Stomach smooth muscle (tissue), 2 donors: ENCODE measurements at regions not wholly inside any gene's neighbourhood (a gene's known extent, or its start where the extent isn't known, plus 50 kb on each side); places are given as distances from the start of the nearest gene placed in this dataset.

ENCODE experiments used
- H3K27ac ChIP-seq: one replicate; pipeline ENCODE4 v1.7.0; 2013; ENCODE audit warnings: mild to moderate bottlenecking, low read length, inconsistent platforms
- H3K27me3 ChIP-seq, 2 donors: one replicate each; pipeline ENCODE4 v1.7.0; 2013; ENCODE audit warnings: low read length in 2 of 2; ENCODE audit not compliant: insufficient read depth in 2 of 2, control insufficient read depth in 1 of 2
- H3K36me3 ChIP-seq, 2 donors: one replicate each; pipeline ENCODE4 v1.7.0; 2013; ENCODE audit warnings: low read length in 2 of 2; ENCODE audit not compliant: control insufficient read depth in 2 of 2, insufficient read depth in 2 of 2
- H3K4me1 ChIP-seq: one replicate; pipeline ENCODE4 v1.7.0; 2013; ENCODE audit warnings: low read length; ENCODE audit not compliant: control insufficient read depth, insufficient read depth
- H3K4me3 ChIP-seq, 2 donors: one replicate each; pipeline ENCODE4 v1.7.0; 2013; ENCODE audit warnings: low read length in 2 of 2
- H3K9ac ChIP-seq, 2 donors: one replicate each; pipeline ENCODE4 v1.7.0; 2013; ENCODE audit warnings: low read length in 2 of 2, mild to moderate bottlenecking in 1 of 2
- H3K9me3 ChIP-seq, 2 donors: one replicate each; pipeline ENCODE4 v1.7.0; 2013; ENCODE audit warnings: low read length in 2 of 2; ENCODE audit not compliant: control insufficient read depth in 2 of 2
- donor health status: healthy.
- donor health status: Pancreatic carcinoma.

GRCh38 chr16:17723531-17724134 lies 252.9 kb upstream of the XYLT1 start:
- H3K4me1 ChIP-seq = peaks cover 5% of the 10 kb centered on the region
- no peak overlapping the region for H3K4me3 ChIP-seq
- no peaks in the 10 kb centered on the region for H3K9me3 ChIP-seq
- no peak overlapping the region for H3K27ac ChIP-seq
- H3K27me3 ChIP-seq = no peaks in the 10 kb centered on the region
- H3K9ac ChIP-seq = no peak overlapping the region
- no peaks in the 10 kb centered on the region for H3K36me3 ChIP-seq

GRCh38 chr16:17718495-17718894 lies 247.7 kb upstream of the XYLT1 start:
- H3K4me1 ChIP-seq = no peaks in the 10 kb centered on the region
- H3K27ac ChIP-seq = no peak overlapping the region
- no peak overlapping the region for H3K4me3 ChIP-seq
- peaks cover 0 to 6% of the 10 kb centered on the region in 2 donors for H3K9me3 ChIP-seq
- no peaks in the 10 kb centered on the region for H3K36me3 ChIP-seq
- no peaks in the 10 kb centered on the region for H3K27me3 ChIP-seq
- no peak overlapping the region for H3K9ac ChIP-seq

- no peaks in the 10 kb centered on the region for H3K36me3 ChIP-seq
- H3K4me1 ChIP-seq = no peaks in the 10 kb centered on the region
- H3K27me3 ChIP-seq = no peaks in the 10 kb centered on the region
- H3K9me3 ChIP-seq = peaks cover 0 to 2% of the 10 kb centered on the region in 2 donors
- no peak overlapping the region for H3K9ac ChIP-seq
- no peak overlapping the region for H3K4me3 ChIP-seq
- no peak overlapping the region for H3K27ac ChIP-seq
Measured at GRCh38 chr16:17705847-17706246, 235.1 kb upstream of the XYLT1 start.

GRCh38 chr16:17696616-17697015 lies 225.9 kb upstream of the XYLT1 start:
- no peaks in the 10 kb centered on the region for H3K4me1 ChIP-seq
- no peak overlapping the region for H3K9ac ChIP-seq
- H3K4me3 ChIP-seq = no peak overlapping the region
- H3K27ac ChIP-seq = no peak overlapping the region
- peaks cover 0 to 5% of the 10 kb centered on the region in 2 donors for H3K9me3 ChIP-seq
- no peaks in the 10 kb centered on the region for H3K27me3 ChIP-seq
- no peaks in the 10 kb centered on the region for H3K36me3 ChIP-seq

- Histone ChIP-seq H3K27ac (no peak overlapping the region), H3K9me3 (no peaks in the 10 kb centered on the region), H3K4me3 (no peak overlapping the region), H3K4me1 (no peaks in the 10 kb centered on the region), H3K27me3 (no peaks in the 10 kb centered on the region), H3K36me3 (no peaks in the 10 kb centered on the region), H3K9ac (no peak overlapping the region)
Measured at GRCh38 chr16:17692484-17692883, 221.7 kb upstream of the XYLT1 start.

- H3K36me3 ChIP-seq = no peaks in the 10 kb centered on the region
- H3K27me3 ChIP-seq = no peaks in the 10 kb centered on the region
- H3K9ac ChIP-seq = no peak overlapping the region
- H3K4me3 ChIP-seq = no peak overlapping the region
- H3K4me1 ChIP-seq = no peaks in the 10 kb centered on the region
- H3K9me3 ChIP-seq = no peaks in the 10 kb centered on the region
- H3K27ac ChIP-seq = no peak overlapping the region
Measured at GRCh38 chr16:17691899-17692176, 221.1 kb upstream of the XYLT1 start.

GRCh38 chr16:17691106-17691898 lies 220.5 kb upstream of the XYLT1 start:
- no peak overlapping the region for H3K27ac ChIP-seq
- H3K4me1 ChIP-seq = no peaks in the 10 kb centered on the region
- H3K27me3 ChIP-seq = no peaks in the 10 kb centered on the region
- no peak overlapping the region for H3K9ac ChIP-seq
- no peaks in the 10 kb centered on the region for H3K9me3 ChIP-seq
- H3K4me3 ChIP-seq = no peak overlapping the region
- H3K36me3 ChIP-seq = no peaks in the 10 kb centered on the region

- no peak overlapping the region for H3K4me3 ChIP-seq
- no peaks in the 10 kb centered on the region for H3K4me1 ChIP-seq
- H3K27ac ChIP-seq = no peak overlapping the region
- peaks cover 0 to under 1% of the 10 kb centered on the region in 2 donors for H3K9me3 ChIP-seq
- H3K36me3 ChIP-seq = no peaks in the 10 kb centered on the region
- no peak overlapping the region for H3K9ac ChIP-seq
- H3K27me3 ChIP-seq = no peaks in the 10 kb centered on the region
Measured at GRCh38 chr16:17685447-17685846, 214.7 kb upstream of the XYLT1 start.

GRCh38 chr16:17683281-17683680 lies 212.5 kb upstream of the XYLT1 start:
- no peaks in the 10 kb centered on the region for H3K36me3 ChIP-seq
- H3K4me1 ChIP-seq = no peaks in the 10 kb centered on the region
- H3K9me3 ChIP-seq = peaks cover 0 to 6% of the 10 kb centered on the region in 2 donors

GRCh38 chr16:17676171-17676570 lies 205.4 kb upstream of the XYLT1 start:
- Histone ChIP-seq H3K4me3 (no peak overlapping the region), H3K36me3 (no peaks in the 10 kb centered on the region), H3K9me3 (peaks cover 0 to 6% of the 10 kb centered on the region in 2 donors), H3K4me1 (no peaks in the 10 kb centered on the region), H3K9ac (no peak overlapping the region), H3K27me3 (no peaks in the 10 kb centered on the region), H3K27ac (no peak overlapping the region)

More at GRCh38 chr16:17683281-17683680, 212.5 kb upstream of the XYLT1 start:
- Histone ChIP-seq H3K9ac (no peak overlapping the region), H3K27me3 (no peaks in the 10 kb centered on the region), H3K4me3 (no peak overlapping the region), H3K27ac (no peak overlapping the region)

GRCh38 chr16:17668386-17668785 lies 197.6 kb upstream of the XYLT1 start:
- H3K4me3 ChIP-seq = no peak overlapping the region
- no peaks in the 10 kb centered on the region for H3K9me3 ChIP-seq
- H3K36me3 ChIP-seq = no peaks in the 10 kb centered on the region
- no peak overlapping the region for H3K27ac ChIP-seq
- no peak overlapping the region for H3K9ac ChIP-seq
- no peaks in the 10 kb centered on the region for H3K4me1 ChIP-seq
- no peaks in the 10 kb centered on the region for H3K27me3 ChIP-seq
